Breast epithelium (tissue), 4 donors: ENCODE measurements at regions not wholly inside any gene's neighbourhood (a gene's known extent, or its start where the extent isn't known, plus 50 kb on each side); places are given as distances from the start of the nearest gene placed in this dataset.
A peak's percentile ranks its signal among the peaks of the same experiment; 100 is the strongest.

Experiments
- DNase-seq, 2 donors: peaks; one replicate each; pipeline ENCODE4 v3.0.0-alpha.2; 2019; ENCODE audit warnings: low spot score in 2 of 2
- H3K27ac ChIP-seq, 2 donors: fragments of 200-600 bp; sonication (generic) in 1 of 2; one replicate each; pipeline ENCODE4 v1.5.1; 2016 to 2019; ENCODE audit warnings: mild to moderate bottlenecking in 1 of 2
- H3K27me3 ChIP-seq, 2 donors: fragments of 200-600 bp; sonication (generic) in 1 of 2; one replicate each; pipeline versions ENCODE4 v1.5.1 to v1.6.0; 2017 to 2019; ENCODE audit warnings: control low read depth in 1 of 2, mild to moderate bottlenecking in 1 of 2
- H3K36me3 ChIP-seq: fragments of 200-600 bp; one replicate; pipeline ENCODE4 v1.5.1; 2019
- H3K4me1 ChIP-seq, 2 donors: fragments of 200-600 bp; sonication (generic); one replicate each; pipeline ENCODE4 v1.5.1; 2016 to 2019; ENCODE audit warnings: control low read depth in 1 of 2
- H3K4me3 ChIP-seq, 3 donors: fragments of 200-600 bp; sonication (generic); 1 replicate in 2 of 3; 2 replicates in 1 of 3; pipeline ENCODE4 v1.5.1; 2016 to 2019; ENCODE audit warnings: mild to moderate bottlenecking in 3 of 3, moderate library complexity in 2 of 3
- H3K9me3 ChIP-seq, 2 donors: fragments of 200-600 bp; sonication (generic) in 1 of 2; one replicate each; pipeline ENCODE4 v1.5.1; 2016 to 2019; ENCODE audit warnings: control low read depth in 1 of 2
- CTCF ChIP-seq, 3 donors: fragments of 450-650 bp; IDR thresholded peaks; one replicate each; pipeline ENCODE4 v1.5.1; 2016 to 2017; ENCODE audit warnings: antibody characterized with exemption in 3 of 3, mild to moderate bottlenecking in 3 of 3, moderate library complexity in 3 of 3
- POLR2A ChIP-seq: fragments of 450-650 bp; IDR thresholded peaks from one replicate; pipeline ENCODE4 v1.6.1; 2016; ENCODE audit warnings: antibody characterized with exemption, mild to moderate bottlenecking, moderate library complexity
- POLR2AphosphoS5 ChIP-seq, 3 donors: sonication (generic); formaldehyde crosslinking; IDR thresholded peaks; one replicate each; pipeline ENCODE4 v1.6.1; 2017; ENCODE audit warnings: antibody characterized with exemption in 3 of 3
- intact Hi-C: fragments of 100-400 bp; cut with DNase I; formaldehyde crosslinking; loops from one replicate; pipeline ENCODE4 v1.15.1; 2023; ENCODE audit warnings: low total_unique reads

GRCh38 chr14:101005447-101005846 is 101.9 kb upstream of the RTL1 start:
- intact Hi-C loops, result no loop called here
- Histone ChIP-seq H3K4me1 (peaks cover 0 to 3% of the 10 kb centered on the region in 2 donors), H3K4me3 (no peak overlapping the region), H3K36me3 (no peaks in the 10 kb centered on the region), H3K27me3 (no peaks in the 10 kb centered on the region), H3K27ac (peak overlapping the region in 1 of 2 donors; percentile 61), H3K9me3 (no peaks in the 10 kb centered on the region)
- DNase-seq, result peak in 1 of 2 donors; percentile 40
- TF ChIP-seq POLR2A, result no peak

- H3K27ac ChIP-seq, result no peak overlapping the region
- H3K4me3 ChIP-seq, result no peak overlapping the region
- TF ChIP-seq POLR2A, result no peak
- TF ChIP-seq POLR2AphosphoS5 (IDR thresholded peaks at IDR 0.05), result no peak
- no peak for TF ChIP-seq CTCF (IDR thresholded peaks at IDR 0.05)
- H3K4me1 ChIP-seq, result peaks cover 0 to 3% of the 10 kb centered on the region in 2 donors
- no peaks in the 10 kb centered on the region for H3K36me3 ChIP-seq
- H3K9me3 ChIP-seq, result no peaks in the 10 kb centered on the region
- H3K27me3 ChIP-seq, result no peaks in the 10 kb centered on the region
- intact Hi-C loops, result no loop called here
- peak in 1 of 2 donors; percentile 30 for DNase-seq
These were observed 102.5 kb upstream of the RTL1 start for GRCh38 chr14:101006008-101006407.

- intact Hi-C loops, result no loop called here
- H3K4me1 ChIP-seq, result peaks cover 0 to 3% of the 10 kb centered on the region in 2 donors
- H3K36me3 ChIP-seq, result no peaks in the 10 kb centered on the region
- no peak for DNase-seq
- H3K27ac ChIP-seq, result no peak overlapping the region
- H3K4me3 ChIP-seq, result no peak overlapping the region
- TF ChIP-seq POLR2AphosphoS5 (IDR thresholded peaks at IDR 0.05) (no peak), CTCF (IDR thresholded peaks at IDR 0.05) (no peak)
- peaks cover 0 to 7% of the 10 kb centered on the region in 2 donors for H3K9me3 ChIP-seq
- H3K27me3 ChIP-seq, result no peaks in the 10 kb centered on the region
These were observed 103.6 kb upstream of the RTL1 start for GRCh38 chr14:101007004-101007614.

- no peak overlapping the region for H3K27ac ChIP-seq
- TF ChIP-seq POLR2AphosphoS5 (IDR thresholded peaks at IDR 0.05) (no peak), POLR2A (no peak), CTCF (IDR thresholded peaks at IDR 0.05) (no peak)
- no peaks in the 10 kb centered on the region for H3K27me3 ChIP-seq
- peaks cover 0 to 3% of the 10 kb centered on the region in 2 donors for H3K4me1 ChIP-seq
- H3K36me3 ChIP-seq, result no peaks in the 10 kb centered on the region
- no peak overlapping the region for H3K4me3 ChIP-seq
- DNase-seq, result no peak
- H3K9me3 ChIP-seq, result peaks cover 0 to 11% of the 10 kb centered on the region in 2 donors
- intact Hi-C loops, result no loop called here
These were observed 104.2 kb upstream of the RTL1 start for GRCh38 chr14:101007765-101008164.

GRCh38 chr14:101008196-101008595 is 104.7 kb upstream of the RTL1 start:
- Histone ChIP-seq H3K27me3 (no peaks in the 10 kb centered on the region), H3K4me3 (no peak overlapping the region), H3K36me3 (no peaks in the 10 kb centered on the region), H3K27ac (no peak overlapping the region), H3K9me3 (peaks cover 0 to 11% of the 10 kb centered on the region in 2 donors), H3K4me1 (peaks cover 0 to 3% of the 10 kb centered on the region in 2 donors)
- TF ChIP-seq POLR2A, result no peak
- no peak for TF ChIP-seq POLR2AphosphoS5 (IDR thresholded peaks at IDR 0.05)
- no peak for TF ChIP-seq CTCF (IDR thresholded peaks at IDR 0.05)
- intact Hi-C loops, result no loop called here
- DNase-seq, result no peak
